ENCODE measurements at regions not wholly inside any gene's neighbourhood (a gene's known extent, or its start where the extent isn't known, plus 50 kb on each side); places are given as distances from the start of the nearest gene placed in this dataset.

DNA sequence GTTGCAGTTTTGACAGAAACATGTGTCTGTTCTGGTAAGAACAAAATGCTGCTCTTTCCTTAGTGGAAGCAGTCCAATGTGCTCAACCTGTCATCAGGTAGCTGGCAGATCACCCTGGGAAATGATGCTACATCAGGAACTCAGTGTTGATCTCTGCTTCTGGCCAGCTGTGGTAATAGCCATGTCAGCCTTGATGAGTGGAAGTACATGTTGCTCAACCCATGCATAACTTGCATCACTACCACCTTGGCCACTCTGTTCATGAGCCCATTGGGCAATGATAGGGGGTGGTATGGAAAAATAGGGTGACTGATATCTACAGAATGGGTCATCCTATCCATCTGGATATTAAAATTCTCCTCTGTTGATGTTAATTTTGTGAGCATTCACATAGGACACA is 411.0 kb downstream of the C12orf50 start:
- TF ChIP-seq, protein P1, sequence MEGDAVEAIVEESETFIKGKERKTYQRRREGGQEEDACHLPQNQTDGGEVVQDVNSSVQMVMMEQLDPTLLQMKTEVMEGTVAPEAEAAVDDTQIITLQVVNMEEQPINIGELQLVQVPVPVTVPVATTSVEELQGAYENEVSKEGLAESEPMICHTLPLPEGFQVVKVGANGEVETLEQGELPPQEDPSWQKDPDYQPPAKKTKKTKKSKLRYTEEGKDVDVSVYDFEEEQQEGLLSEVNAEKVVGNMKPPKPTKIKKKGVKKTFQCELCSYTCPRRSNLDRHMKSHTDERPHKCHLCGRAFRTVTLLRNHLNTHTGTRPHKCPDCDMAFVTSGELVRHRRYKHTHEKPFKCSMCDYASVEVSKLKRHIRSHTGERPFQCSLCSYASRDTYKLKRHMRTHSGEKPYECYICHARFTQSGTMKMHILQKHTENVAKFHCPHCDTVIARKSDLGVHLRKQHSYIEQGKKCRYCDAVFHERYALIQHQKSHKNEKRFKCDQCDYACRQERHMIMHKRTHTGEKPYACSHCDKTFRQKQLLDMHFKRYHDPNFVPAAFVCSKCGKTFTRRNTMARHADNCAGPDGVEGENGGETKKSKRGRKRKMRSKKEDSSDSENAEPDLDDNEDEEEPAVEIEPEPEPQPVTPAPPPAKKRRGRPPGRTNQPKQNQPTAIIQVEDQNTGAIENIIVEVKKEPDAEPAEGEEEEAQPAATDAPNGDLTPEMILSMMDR (IDR thresholded peaks at IDR 0.05): no peak
- Mint-ChIP-seq H3K4me1 (ENCODE audit: low read depth) (no peaks in the 10 kb centered on the region), H3K27ac (no peak overlapping the region), H3K36me3 (ENCODE audit: low read depth) (no peaks in the 10 kb centered on the region), H3K4me3 (no peak overlapping the region), H3K9me3 (peaks cover 4% of the 10 kb centered on the region), H3K27me3 (no peaks in the 10 kb centered on the region)
- H3K27me3 ChIP-seq (ENCODE audit: control insufficient read depth in 1 of 2, insufficient read depth in 2 of 2, low read length in 2 of 2): no peaks in the 10 kb centered on the region
- no peak overlapping the region for H3K27ac ChIP-seq (ENCODE audit: low read depth in 1 of 2, low read length in 2 of 2)
- H3K4me1 ChIP-seq (ENCODE audit: insufficient read depth, low read length): no peaks in the 10 kb centered on the region
- ChIA-PET CTCF (no interaction called here), POLR2A (no interaction called here)
- no peaks in the 10 kb centered on the region for H3K36me3 ChIP-seq (ENCODE audit: insufficient read depth, low read length)
- intact Hi-C loops (cut with DNase I, micrococcal nuclease): no loop called here
- no peak for ATAC-seq (ENCODE audit: poor library complexity)
- no peak overlapping the region for H3K4me3 ChIP-seq (ENCODE audit: low read length)
- DNase-seq: no peak
- H3K9me3 ChIP-seq (ENCODE audit: control insufficient read depth in 1 of 2, insufficient read depth in 1 of 2, low read length in 2 of 2): peaks cover 0 to 2% of the 10 kb centered on the region in 2 experiments

DNA sequence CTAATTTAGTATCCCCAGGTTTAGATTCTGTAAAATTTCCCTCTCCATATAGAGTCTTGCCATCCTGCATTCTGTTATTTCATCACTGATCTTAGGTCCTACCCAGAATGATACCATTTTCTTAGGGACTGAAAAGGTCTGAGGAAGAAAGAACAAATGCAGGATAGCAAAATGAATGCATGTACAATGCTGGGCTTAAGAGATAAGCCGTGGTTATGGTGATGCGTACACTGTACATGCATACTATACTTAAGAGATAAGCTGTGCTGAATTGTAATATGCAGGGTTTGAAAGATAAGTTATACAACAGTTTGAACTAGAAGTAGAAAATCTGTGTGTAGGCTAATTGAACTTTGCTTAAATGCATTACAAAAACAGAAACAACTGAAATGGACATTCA is 416.2 kb downstream of the C12orf50 start:
- ATAC-seq (ENCODE audit: poor library complexity) (no peak), DNase-seq (no peak)
- Histone ChIP-seq H3K4me3 (ENCODE audit: low read length) (no peak overlapping the region), H3K36me3 (ENCODE audit: insufficient read depth, low read length) (no peaks in the 10 kb centered on the region), H3K27me3 (ENCODE audit: control insufficient read depth in 1 of 2, insufficient read depth in 2 of 2, low read length in 2 of 2) (no peaks in the 10 kb centered on the region), H3K9me3 (ENCODE audit: control insufficient read depth in 1 of 2, insufficient read depth in 1 of 2, low read length in 2 of 2) (no peaks in the 10 kb centered on the region), H3K27ac (ENCODE audit: low read depth in 1 of 2, low read length in 2 of 2) (no peak overlapping the region), H3K4me1 (ENCODE audit: insufficient read depth, low read length) (no peaks in the 10 kb centered on the region)
- TF ChIP-seq, protein P1 (IDR thresholded peaks at IDR 0.05): no peak
- H3K27ac Mint-ChIP-seq: no peak overlapping the region
- ChIA-PET POLR2A (no interaction called here), CTCF (no interaction called here)
- intact Hi-C loops (cut with DNase I, micrococcal nuclease): no loop called here
- H3K36me3 Mint-ChIP-seq (ENCODE audit: low read depth): no peaks in the 10 kb centered on the region
- peaks cover 4% of the 10 kb centered on the region for H3K9me3 Mint-ChIP-seq
- no peak overlapping the region for H3K4me3 Mint-ChIP-seq
- no peaks in the 10 kb centered on the region for H3K27me3 Mint-ChIP-seq
- no peaks in the 10 kb centered on the region for H3K4me1 Mint-ChIP-seq (ENCODE audit: low read depth)

DNA sequence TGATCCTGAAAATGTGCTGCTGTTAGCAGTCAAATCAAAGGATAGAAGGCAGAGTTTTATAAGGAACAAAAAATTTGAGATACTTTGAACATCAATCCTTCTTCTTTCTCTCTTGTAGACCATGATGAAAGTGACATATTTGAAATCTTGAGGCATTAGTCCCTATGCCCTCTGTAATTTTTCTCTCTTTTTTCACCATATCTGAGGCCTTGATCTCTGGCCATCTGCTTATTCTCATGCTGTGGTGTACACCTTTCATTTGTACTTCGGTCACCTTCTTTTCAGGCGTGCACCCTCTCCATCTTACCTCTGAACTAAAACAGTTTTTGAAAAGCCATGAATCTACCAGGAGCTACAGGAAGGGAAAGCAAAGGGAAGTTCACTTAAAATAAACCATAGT is 420.9 kb downstream of the C12orf50 start:
- no peaks in the 10 kb centered on the region for H3K9me3 ChIP-seq (ENCODE audit: control insufficient read depth in 1 of 2, insufficient read depth in 1 of 2, low read length in 2 of 2)
- H3K27ac Mint-ChIP-seq: no peak overlapping the region
- H3K4me3 Mint-ChIP-seq: no peak overlapping the region
- DNase-seq (no peak), ATAC-seq (ENCODE audit: poor library complexity) (no peak)
- no peaks in the 10 kb centered on the region for H3K27me3 Mint-ChIP-seq
- no peaks in the 10 kb centered on the region for H3K27me3 ChIP-seq (ENCODE audit: control insufficient read depth in 1 of 2, insufficient read depth in 2 of 2, low read length in 2 of 2)
- ChIA-PET CTCF (no interaction called here), POLR2A (no interaction called here)
- intact Hi-C loops (cut with DNase I, micrococcal nuclease): no loop called here
- H3K27ac ChIP-seq (ENCODE audit: low read depth in 1 of 2, low read length in 2 of 2): no peak overlapping the region
- H3K4me3 ChIP-seq (ENCODE audit: low read length): no peak overlapping the region
- no peaks in the 10 kb centered on the region for H3K4me1 ChIP-seq (ENCODE audit: insufficient read depth, low read length)
- TF ChIP-seq, protein P1 (IDR thresholded peaks at IDR 0.05): no peak
- H3K36me3 Mint-ChIP-seq (ENCODE audit: low read depth): no peaks in the 10 kb centered on the region
- no peaks in the 10 kb centered on the region for H3K36me3 ChIP-seq (ENCODE audit: insufficient read depth, low read length)
- H3K9me3 Mint-ChIP-seq: peaks cover 10% of the 10 kb centered on the region
- H3K4me1 Mint-ChIP-seq (ENCODE audit: low read depth): no peaks in the 10 kb centered on the region

All from CD4-positive, alpha-beta T cell (primary cell).